Stimulated activated CD8-positive, alpha-beta memory T cell treated with anti-CD3 and anti-CD28 coated beads, Interleukin-4, amount 100 ng/mL, for 48 hours (primary cell): ENCODE measurements at regions not wholly inside any gene's neighbourhood (a gene's known extent, or its start where the extent isn't known, plus 50 kb on each side); places are given as distances from the start of the nearest gene placed in this dataset.

Experiments used
- DNase-seq: peaks from one replicate; pipeline ENCODE4 v3.0.0-alpha.2; 2020

DNA sequence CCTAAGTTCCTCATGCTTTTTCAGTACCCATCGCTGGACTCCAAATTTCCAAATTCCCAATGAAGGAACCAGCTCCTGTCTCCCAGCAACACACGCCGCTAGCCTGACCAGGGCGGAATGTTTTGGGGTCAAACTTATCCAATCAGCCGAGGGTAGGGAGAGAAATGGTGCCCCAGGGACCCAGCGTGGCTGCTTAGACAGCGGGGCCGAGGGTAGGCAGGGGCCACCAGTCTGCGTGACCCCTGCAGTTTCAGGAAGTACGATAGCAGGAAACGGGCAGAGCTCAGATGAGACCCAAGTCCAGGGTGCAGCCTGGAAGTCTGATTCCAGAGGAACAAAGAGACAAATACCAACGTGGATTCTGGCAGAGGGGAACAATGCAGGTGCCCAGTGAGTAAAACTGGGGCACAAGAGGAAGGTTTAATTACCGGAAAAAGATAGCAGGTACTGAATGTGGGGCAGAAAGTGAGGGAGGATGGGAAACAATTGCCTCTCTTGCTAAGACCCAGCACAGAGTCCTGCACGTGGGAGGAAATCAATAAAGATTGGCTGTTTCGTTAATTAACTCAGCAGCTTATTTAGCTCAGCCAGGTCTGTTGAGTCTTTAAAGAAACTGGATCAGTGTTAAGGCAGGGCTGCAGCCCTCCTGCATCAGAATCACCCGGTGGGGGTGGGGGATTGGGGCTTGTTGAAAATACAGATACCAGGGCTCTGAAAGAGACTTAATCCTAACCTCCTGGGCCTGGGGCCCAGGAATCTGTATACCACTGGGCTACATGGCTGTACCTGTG lies 50.4 kb upstream of the NFE2L3 start:
- no peak for DNase-seq

DNA sequence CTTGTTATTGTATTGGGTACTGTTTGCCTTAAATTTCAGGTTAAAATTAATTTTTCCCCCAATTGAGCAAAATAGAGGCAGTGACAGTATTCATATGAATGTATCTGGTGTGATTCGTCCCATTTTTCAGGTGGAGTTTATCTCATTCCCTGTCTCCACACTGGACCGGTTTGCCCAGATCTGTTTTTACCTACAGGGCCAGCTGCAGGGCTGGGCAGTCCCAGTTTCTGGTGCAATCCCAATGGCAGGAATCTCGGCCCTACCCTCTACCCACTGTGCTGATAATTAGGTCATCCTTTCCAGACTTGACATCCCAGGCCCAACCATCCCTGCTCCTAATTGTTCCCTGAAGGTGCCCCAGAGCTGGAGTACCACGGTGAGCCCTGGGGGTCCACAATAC lies 49.8 kb upstream of the NFE2L3 start:
- DNase-seq: no peak
